ENCODE measurements at regions not wholly inside any gene's neighbourhood (a gene's known extent, or its start where the extent isn't known, plus 50 kb on each side); places are given as distances from the start of the nearest gene placed in this dataset.

- no peak for TF ChIP-seq EZH2 (IDR thresholded peaks at IDR 0.05; ENCODE audit: borderline replicate concordance)
- TF ChIP-seq EZH2phosphoT487 (IDR thresholded peaks at IDR 0.05; ENCODE audit: low read depth, severe bottlenecking, unreplicated experiment): no peak
- TF ChIP-seq CTCF (IDR thresholded peaks at IDR 0.05; ENCODE audit: poor library complexity): no peak
- Histone ChIP-seq H3K4me1 (ENCODE audit: insufficient read depth) (no peaks in the 10 kb centered on the region), H4K20me1 (ENCODE audit: insufficient read depth, poor library complexity, severe bottlenecking) (no peaks in the 10 kb centered on the region), H2AFZ (no peak overlapping the region), H3K4me3 (no peak overlapping the region), H3K27me3 (no peaks in the 10 kb centered on the region), H3K4me2 (no peak overlapping the region), H3K9me2 (replicated peaks; ENCODE audit: insufficient read depth) (no peaks in the 10 kb centered on the region), H3K27ac (no peak overlapping the region), H3K36me3 (replicated peaks; ENCODE audit: insufficient read depth, low read depth) (no peaks in the 10 kb centered on the region), H3K9me3 (ENCODE audit: low read depth) (no peaks in the 10 kb centered on the region), H3K79me2 (no peaks in the 10 kb centered on the region)
- DNase-seq (ENCODE audit: low spot score): no peak
- 61% methylated on average over 5 of the region's 5 CpGs for WGBS (ENCODE audit: low lambda C conversion rate, missing lambda C conversion rate)
Observed at GRCh38 chr16:49140618-49141017, 141.0 kb downstream of the CBLN1 start.

- H3K27me3 ChIP-seq: no peaks in the 10 kb centered on the region
- H3K4me1 ChIP-seq (ENCODE audit: insufficient read depth): no peaks in the 10 kb centered on the region
- H3K9me2 ChIP-seq (replicated peaks; ENCODE audit: insufficient read depth): no peaks in the 10 kb centered on the region
- H3K4me3 ChIP-seq: no peak overlapping the region
- no peaks in the 10 kb centered on the region for H3K9me3 ChIP-seq (ENCODE audit: low read depth)
- H4K20me1 ChIP-seq (ENCODE audit: insufficient read depth, poor library complexity, severe bottlenecking): no peaks in the 10 kb centered on the region
- no peak overlapping the region for H3K4me2 ChIP-seq
- TF ChIP-seq EZH2phosphoT487 (IDR thresholded peaks at IDR 0.05; ENCODE audit: low read depth, severe bottlenecking, unreplicated experiment): no peak
- no peak for TF ChIP-seq EZH2 (IDR thresholded peaks at IDR 0.05; ENCODE audit: borderline replicate concordance)
- TF ChIP-seq CTCF (IDR thresholded peaks at IDR 0.05; ENCODE audit: poor library complexity): no peak
- DNase-seq (ENCODE audit: low spot score): no peak
- H3K36me3 ChIP-seq (replicated peaks; ENCODE audit: insufficient read depth, low read depth): no peaks in the 10 kb centered on the region
- 70% methylated on average over 2 of the region's 2 CpGs for WGBS (ENCODE audit: low lambda C conversion rate, missing lambda C conversion rate)
- no peaks in the 10 kb centered on the region for H3K79me2 ChIP-seq
- no peak overlapping the region for H3K27ac ChIP-seq
- no peak overlapping the region for H2AFZ ChIP-seq
Observed at GRCh38 chr16:49130397-49130796, 151.2 kb downstream of the CBLN1 start.

- H3K4me2 ChIP-seq: no peak overlapping the region
- H3K79me2 ChIP-seq: no peaks in the 10 kb centered on the region
- no peaks in the 10 kb centered on the region for H3K9me3 ChIP-seq (ENCODE audit: low read depth)
- no peaks in the 10 kb centered on the region for H4K20me1 ChIP-seq (ENCODE audit: insufficient read depth, poor library complexity, severe bottlenecking)
- WGBS (ENCODE audit: low lambda C conversion rate, missing lambda C conversion rate): 100% methylated on average over 1 of the region's 1 CpG
- H3K4me1 ChIP-seq (ENCODE audit: insufficient read depth): no peaks in the 10 kb centered on the region
- H3K27ac ChIP-seq: no peak overlapping the region
- no peak overlapping the region for H3K4me3 ChIP-seq
- no peaks in the 10 kb centered on the region for H3K9me2 ChIP-seq (replicated peaks; ENCODE audit: insufficient read depth)
- no peaks in the 10 kb centered on the region for H3K27me3 ChIP-seq
- H2AFZ ChIP-seq: no peak overlapping the region
- TF ChIP-seq EZH2phosphoT487 (IDR thresholded peaks at IDR 0.05; ENCODE audit: low read depth, severe bottlenecking, unreplicated experiment) (no peak), CTCF (IDR thresholded peaks at IDR 0.05; ENCODE audit: poor library complexity) (no peak), EZH2 (IDR thresholded peaks at IDR 0.05; ENCODE audit: borderline replicate concordance) (no peak)
- no peaks in the 10 kb centered on the region for H3K36me3 ChIP-seq (replicated peaks; ENCODE audit: insufficient read depth, low read depth)
- no peak for DNase-seq (ENCODE audit: low spot score)
Observed at GRCh38 chr16:49129935-49130334, 151.7 kb downstream of the CBLN1 start.

- DNase-seq (ENCODE audit: low spot score): no peak
- Histone ChIP-seq H3K79me2 (no peaks in the 10 kb centered on the region), H3K27ac (no peak overlapping the region), H4K20me1 (ENCODE audit: insufficient read depth, poor library complexity, severe bottlenecking) (no peaks in the 10 kb centered on the region), H3K4me3 (no peak overlapping the region), H3K9me3 (ENCODE audit: low read depth) (no peaks in the 10 kb centered on the region), H2AFZ (no peak overlapping the region), H3K4me1 (ENCODE audit: insufficient read depth) (no peaks in the 10 kb centered on the region), H3K9me2 (replicated peaks; ENCODE audit: insufficient read depth) (no peaks in the 10 kb centered on the region), H3K36me3 (replicated peaks; ENCODE audit: insufficient read depth, low read depth) (no peaks in the 10 kb centered on the region), H3K27me3 (no peaks in the 10 kb centered on the region), H3K4me2 (no peak overlapping the region)
- TF ChIP-seq EZH2 (IDR thresholded peaks at IDR 0.05; ENCODE audit: borderline replicate concordance): no peak
- no peak for TF ChIP-seq CTCF (IDR thresholded peaks at IDR 0.05; ENCODE audit: poor library complexity)
- TF ChIP-seq EZH2phosphoT487 (IDR thresholded peaks at IDR 0.05; ENCODE audit: low read depth, severe bottlenecking, unreplicated experiment): no peak
- WGBS (ENCODE audit: low lambda C conversion rate, missing lambda C conversion rate): 52% methylated on average over 2 of the region's 2 CpGs
Observed at GRCh38 chr16:49128740-49129139, 152.9 kb downstream of the CBLN1 start.

Measured in hepatocyte (in vitro differentiated cells).